Neural progenitor cell (in vitro differentiated cells): ENCODE measurements at regions not wholly inside any gene's neighbourhood (a gene's known extent, or its start where the extent isn't known, plus 50 kb on each side); places are given as distances from the start of the nearest gene placed in this dataset.

ENCODE experiments used
- DNase-seq: peaks from one replicate; pipeline ENCODE4 v3.0.0-alpha.2; 2016; ENCODE audit warnings: low spot score
- H2AFZ ChIP-seq: fragments of 200-600 bp; sonication (generic); replicated peaks from 2 replicates; pipeline ENCODE4 v1.6.1; 2016; ENCODE audit warnings: antibody characterized with exemption
- H3F3A ChIP-seq: fragments of 200-600 bp; sonication (generic); 2 replicates; pipeline ENCODE4 v1.6.1; 2016; ENCODE audit warnings: antibody characterized with exemption, low read depth
- H3K27ac ChIP-seq: fragments of 200-600 bp; sonication (generic); 2 replicates; pipeline ENCODE4 v1.5.1; 2016; ENCODE audit warnings: mild to moderate bottlenecking
- H3K27me3 ChIP-seq: fragments of 200-600 bp; sonication (generic); 2 replicates; pipeline ENCODE4 v1.6.1; 2016; ENCODE audit warnings: mild to moderate bottlenecking, moderate library complexity
- H3K36me3 ChIP-seq: fragments of 200-600 bp; sonication (generic); 2 replicates; pipeline ENCODE4 v1.5.1; 2016
- H3K4me1 ChIP-seq: fragments of 200-600 bp; sonication (generic); 2 replicates; pipeline ENCODE4 v1.6.1; 2016; ENCODE audit warnings: mixed run types
- H3K4me2 ChIP-seq: fragments of 200-600 bp; sonication (generic); 2 replicates; pipeline ENCODE4 v1.6.1; 2016
- H3K4me3 ChIP-seq: fragments of 200-600 bp; sonication (generic); 2 replicates; pipeline ENCODE4 v1.5.1; 2016
- H3K79me2 ChIP-seq: fragments of 200-600 bp; sonication (generic); 2 replicates; pipeline ENCODE4 v1.6.1; 2016; ENCODE audit warnings: low read depth
- H3K9ac ChIP-seq: fragments of 200-600 bp; sonication (generic); 2 replicates; pipeline ENCODE4 v1.6.1; 2016
- H3K9me3 ChIP-seq: fragments of 200-600 bp; sonication (generic); 2 replicates; pipeline ENCODE4 v1.5.1; 2016; ENCODE audit warnings: low read depth
- H4K20me1 ChIP-seq: fragments of 200-600 bp; sonication (generic); 2 replicates; pipeline ENCODE4 v1.6.1; 2016; ENCODE audit warnings: low read depth
- H3K27ac Mint-ChIP-seq: 3 replicates; pipeline ENCODE4 v1.8.0; 2021; ENCODE audit warnings: mixed read lengths
- H3K27me3 Mint-ChIP-seq: 2 replicates; pipeline ENCODE4 v1.8.0; 2022; ENCODE audit warnings: low read depth, mild to moderate bottlenecking, inconsistent platforms, moderate library complexity, mixed read lengths; ENCODE audit not compliant: insufficient read depth
- H3K36me3 Mint-ChIP-seq: 3 replicates; pipeline ENCODE4 v1.8.0; 2021; ENCODE audit warnings: mixed read lengths
- H3K4me1 Mint-ChIP-seq: 3 replicates; pipeline ENCODE4 v1.8.0; 2021; ENCODE audit warnings: mixed read lengths
- H3K4me3 Mint-ChIP-seq: 3 replicates; pipeline ENCODE4 v1.8.0; 2021; ENCODE audit warnings: mild to moderate bottlenecking, moderate library complexity, mixed read lengths
- H3K9me3 Mint-ChIP-seq: 3 replicates; pipeline ENCODE4 v1.8.0; 2020; ENCODE audit warnings: mixed read lengths
- EZH2 ChIP-seq: fragments of 200-600 bp; sonication (generic); IDR thresholded peaks from 2 replicates; pipeline ENCODE4 v1.6.1; 2017; ENCODE audit warnings: antibody characterized with exemption, mild to moderate bottlenecking, moderate library complexity
- EZH2phosphoT487 ChIP-seq: fragments of 200-600 bp; sonication (generic); IDR thresholded peaks from 2 replicates; pipeline ENCODE4 v1.6.1; 2017; ENCODE audit warnings: antibody characterized with exemption
- TF ChIP-seq, protein P1 (sequence below): fragments of 200-600 bp; sonication (generic); IDR thresholded peaks from 2 replicates; pipeline ENCODE4 v1.5.1; 2017; ENCODE audit warnings: antibody characterized with exemption, mild to moderate bottlenecking

- H3K79me2 ChIP-seq = no peaks in the 10 kb centered on the region
- no peak overlapping the region for H3K27ac ChIP-seq
- Mint-ChIP-seq H3K27ac (no peak overlapping the region), H3K4me3 (no peak overlapping the region), H3K4me1 (no peaks in the 10 kb centered on the region), H3K36me3 (no peaks in the 10 kb centered on the region), H3K9me3 (peaks cover 3% of the 10 kb centered on the region), H3K27me3 (no peaks in the 10 kb centered on the region)
- DNase-seq = no peak
- TF ChIP-seq, protein P1, sequence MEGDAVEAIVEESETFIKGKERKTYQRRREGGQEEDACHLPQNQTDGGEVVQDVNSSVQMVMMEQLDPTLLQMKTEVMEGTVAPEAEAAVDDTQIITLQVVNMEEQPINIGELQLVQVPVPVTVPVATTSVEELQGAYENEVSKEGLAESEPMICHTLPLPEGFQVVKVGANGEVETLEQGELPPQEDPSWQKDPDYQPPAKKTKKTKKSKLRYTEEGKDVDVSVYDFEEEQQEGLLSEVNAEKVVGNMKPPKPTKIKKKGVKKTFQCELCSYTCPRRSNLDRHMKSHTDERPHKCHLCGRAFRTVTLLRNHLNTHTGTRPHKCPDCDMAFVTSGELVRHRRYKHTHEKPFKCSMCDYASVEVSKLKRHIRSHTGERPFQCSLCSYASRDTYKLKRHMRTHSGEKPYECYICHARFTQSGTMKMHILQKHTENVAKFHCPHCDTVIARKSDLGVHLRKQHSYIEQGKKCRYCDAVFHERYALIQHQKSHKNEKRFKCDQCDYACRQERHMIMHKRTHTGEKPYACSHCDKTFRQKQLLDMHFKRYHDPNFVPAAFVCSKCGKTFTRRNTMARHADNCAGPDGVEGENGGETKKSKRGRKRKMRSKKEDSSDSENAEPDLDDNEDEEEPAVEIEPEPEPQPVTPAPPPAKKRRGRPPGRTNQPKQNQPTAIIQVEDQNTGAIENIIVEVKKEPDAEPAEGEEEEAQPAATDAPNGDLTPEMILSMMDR = no peak
- no peak for TF ChIP-seq EZH2phosphoT487
- no peak for TF ChIP-seq EZH2
- H3F3A ChIP-seq = no peaks in the 10 kb centered on the region
- H2AFZ ChIP-seq = no peak overlapping the region
- no peaks in the 10 kb centered on the region for H3K4me1 ChIP-seq
- no peaks in the 10 kb centered on the region for H4K20me1 ChIP-seq
- H3K4me2 ChIP-seq = no peak overlapping the region
- H3K9ac ChIP-seq = no peak overlapping the region
- H3K36me3 ChIP-seq = no peaks in the 10 kb centered on the region
- no peaks in the 10 kb centered on the region for H3K9me3 ChIP-seq
- no peak overlapping the region for H3K4me3 ChIP-seq
- H3K27me3 ChIP-seq = no peaks in the 10 kb centered on the region
Observed at GRCh38 chr7:106425017-106425719, 140.4 kb upstream of the NAMPT start.

- Histone ChIP-seq H3K36me3 (no peaks in the 10 kb centered on the region), H3K4me3 (no peak overlapping the region), H3K79me2 (no peaks in the 10 kb centered on the region), H3K4me2 (no peak overlapping the region), H3K27me3 (no peaks in the 10 kb centered on the region), H3K4me1 (no peaks in the 10 kb centered on the region), H3K27ac (no peak overlapping the region), H3K9ac (no peak overlapping the region), H2AFZ (no peak overlapping the region), H4K20me1 (no peaks in the 10 kb centered on the region), H3K9me3 (no peaks in the 10 kb centered on the region), H3F3A (no peaks in the 10 kb centered on the region)
- TF ChIP-seq EZH2 = no peak
- TF ChIP-seq EZH2phosphoT487 = no peak
- TF ChIP-seq, protein P1 = no peak
- no peak overlapping the region for H3K4me3 Mint-ChIP-seq
- no peaks in the 10 kb centered on the region for H3K36me3 Mint-ChIP-seq
- H3K9me3 Mint-ChIP-seq = peaks cover 3% of the 10 kb centered on the region
- no peaks in the 10 kb centered on the region for H3K27me3 Mint-ChIP-seq
- H3K4me1 Mint-ChIP-seq = no peaks in the 10 kb centered on the region
- no peak for DNase-seq
- H3K27ac Mint-ChIP-seq = no peak overlapping the region
Observed at GRCh38 chr7:106424476-106425016, 139.8 kb upstream of the NAMPT start.

DNA sequence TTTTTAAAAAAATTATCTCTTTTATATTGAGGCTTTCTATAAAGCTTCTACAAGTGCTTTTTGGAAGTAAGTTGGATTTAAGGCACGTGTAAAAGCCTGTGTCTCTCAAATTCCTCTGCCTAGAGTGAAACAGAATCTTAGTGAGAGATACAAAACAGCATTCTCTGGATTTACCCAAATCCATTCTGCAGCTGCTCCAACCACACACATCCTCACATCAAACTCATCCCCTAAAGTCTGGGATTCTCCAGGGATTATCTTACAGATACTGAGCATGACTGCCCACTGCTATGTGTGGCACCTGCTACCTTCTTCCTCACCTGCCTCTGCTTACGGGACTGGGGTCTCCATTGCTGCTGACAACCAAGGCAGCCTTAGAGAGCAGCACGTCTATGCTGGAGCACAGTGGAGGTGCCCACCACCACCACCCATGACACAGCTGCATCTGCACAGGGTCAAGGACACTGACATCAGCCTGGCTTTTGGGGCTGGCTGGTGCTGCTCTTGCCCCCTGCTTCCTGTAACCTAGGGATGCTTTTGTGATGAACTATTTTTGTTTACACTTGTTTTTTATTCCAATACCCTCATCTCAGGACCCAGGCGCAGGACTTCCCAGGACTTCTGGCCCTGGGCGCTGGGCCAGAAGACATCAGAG lies 139.2 kb upstream of the NAMPT start:
- Histone ChIP-seq H3K27ac (no peak overlapping the region), H3K9me3 (no peaks in the 10 kb centered on the region), H4K20me1 (no peaks in the 10 kb centered on the region), H3K4me2 (no peak overlapping the region), H3K4me3 (no peak overlapping the region), H2AFZ (no peak overlapping the region), H3K9ac (no peak overlapping the region), H3K27me3 (no peaks in the 10 kb centered on the region), H3K4me1 (no peaks in the 10 kb centered on the region), H3K36me3 (no peaks in the 10 kb centered on the region), H3F3A (no peaks in the 10 kb centered on the region), H3K79me2 (no peaks in the 10 kb centered on the region)
- no peaks in the 10 kb centered on the region for H3K27me3 Mint-ChIP-seq
- H3K36me3 Mint-ChIP-seq = no peaks in the 10 kb centered on the region
- peaks cover 3% of the 10 kb centered on the region for H3K9me3 Mint-ChIP-seq
- no peak overlapping the region for H3K27ac Mint-ChIP-seq
- no peak overlapping the region for H3K4me3 Mint-ChIP-seq
- no peak for DNase-seq
- TF ChIP-seq EZH2 (no peak), EZH2phosphoT487 (no peak)
- TF ChIP-seq, protein P1 = no peak
- no peaks in the 10 kb centered on the region for H3K4me1 Mint-ChIP-seq
